HEK293 (cell line): ENCODE measurements at regions not wholly inside any gene's neighbourhood (a gene's known extent, or its start where the extent isn't known, plus 50 kb on each side); places are given as distances from the start of the nearest gene placed in this dataset.

Experiments
- CTCF ChIP-seq: fragments of 450-650 bp; formaldehyde crosslinking; IDR thresholded peaks from 2 replicates; pipeline ENCODE4 v1.5.1; 2016; ENCODE audit warnings: missing biosample characterization, missing genetic modification characterization
- ZBTB8A ChIP-seq: fragments of 450-650 bp; formaldehyde crosslinking; IDR thresholded peaks from 2 replicates; pipeline ENCODE4 v1.5.1; 2016; ENCODE audit warnings: missing biosample characterization, missing genetic modification characterization
- ZNF175 ChIP-seq: fragments of 450-650 bp; formaldehyde crosslinking; IDR thresholded peaks from 2 replicates; pipeline ENCODE4 v1.5.1; 2016; ENCODE audit warnings: missing biosample characterization, missing genetic modification characterization
- ZNF223 ChIP-seq: fragments of 450-650 bp; formaldehyde crosslinking; IDR thresholded peaks from 2 replicates; pipeline ENCODE4 v1.5.1; 2016; ENCODE audit warnings: missing biosample characterization, missing genetic modification characterization
- ZNF239 ChIP-seq: fragments of 450-650 bp; formaldehyde crosslinking; IDR thresholded peaks from 2 replicates; pipeline ENCODE4 v1.5.1; 2016; ENCODE audit warnings: missing biosample characterization, missing genetic modification characterization
- ZNF341 ChIP-seq: fragments of 450-650 bp; formaldehyde crosslinking; IDR thresholded peaks from 2 replicates; pipeline ENCODE4; 2016; ENCODE audit warnings: low read depth, missing biosample characterization, missing genetic modification characterization
- ZNF639 ChIP-seq: fragments of 450-650 bp; formaldehyde crosslinking; IDR thresholded peaks from 2 replicates; pipeline ENCODE4 v1.5.1; 2016; ENCODE audit warnings: missing biosample characterization, missing genetic modification characterization
- ZNF677 ChIP-seq: fragments of 450-650 bp; IDR thresholded peaks from 2 replicates; pipeline ENCODE4 v1.5.0; 2018; ENCODE audit warnings: missing biosample characterization, mild to moderate bottlenecking, missing genetic modification characterization, moderate library complexity
- ZNF692 ChIP-seq: fragments of 450-650 bp; formaldehyde crosslinking; IDR thresholded peaks from 2 replicates; pipeline ENCODE4 v1.5.1; 2016; ENCODE audit warnings: missing biosample characterization, missing genetic modification characterization
- ZNF792 ChIP-seq: fragments of 450-650 bp; formaldehyde crosslinking; IDR thresholded peaks from 2 replicates; pipeline ENCODE4 v1.5.1; 2016; ENCODE audit warnings: missing biosample characterization, missing genetic modification characterization

GRCh38 chrX:148298737-148299136 lies 201.7 kb upstream of the AFF2 start:
- no peak for TF ChIP-seq CTCF (tag by site-specific recombination)
- no peak for TF ChIP-seq ZNF692 (tag by site-specific recombination)
- TF ChIP-seq ZNF792 (tag by site-specific recombination), result no peak
- TF ChIP-seq ZBTB8A (tag by site-specific recombination), result no peak
- TF ChIP-seq ZNF239 (tag by site-specific recombination), result no peak
- no peak for TF ChIP-seq ZNF639 (tag by site-specific recombination)
- TF ChIP-seq ZNF175 (tag by site-specific recombination), result no peak
- no peak for TF ChIP-seq ZNF341 (tag by site-specific recombination)
- no peak for TF ChIP-seq ZNF223 (tag by site-specific recombination)
- no peak for TF ChIP-seq ZNF677 (tag by site-specific recombination)
